ENCODE measurements at regions not wholly inside any gene's neighbourhood (a gene's known extent, or its start where the extent isn't known, plus 50 kb on each side); places are given as distances from the start of the nearest gene placed in this dataset.

DNA sequence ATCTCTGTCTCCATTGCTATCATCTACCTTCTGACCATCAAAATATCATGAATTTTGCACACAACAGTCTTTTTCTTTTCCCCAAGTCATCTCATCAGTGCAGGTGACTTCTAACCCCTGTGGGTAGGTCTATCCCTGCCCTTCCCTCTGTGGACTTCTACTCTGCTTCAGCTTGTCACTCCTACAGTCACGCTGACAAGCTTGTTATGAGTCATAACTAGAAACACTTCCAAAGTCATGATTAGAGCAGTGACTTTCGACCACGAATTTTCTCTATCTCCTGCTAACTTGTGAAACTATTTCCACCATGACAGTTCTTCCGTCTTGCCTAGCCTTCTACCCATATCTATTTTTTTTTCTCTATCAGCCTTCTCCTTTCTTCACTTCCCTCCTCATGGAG, 343.7 kb upstream of the ARGLU1 start (continued):
- TF ChIP-seq, protein P1, sequence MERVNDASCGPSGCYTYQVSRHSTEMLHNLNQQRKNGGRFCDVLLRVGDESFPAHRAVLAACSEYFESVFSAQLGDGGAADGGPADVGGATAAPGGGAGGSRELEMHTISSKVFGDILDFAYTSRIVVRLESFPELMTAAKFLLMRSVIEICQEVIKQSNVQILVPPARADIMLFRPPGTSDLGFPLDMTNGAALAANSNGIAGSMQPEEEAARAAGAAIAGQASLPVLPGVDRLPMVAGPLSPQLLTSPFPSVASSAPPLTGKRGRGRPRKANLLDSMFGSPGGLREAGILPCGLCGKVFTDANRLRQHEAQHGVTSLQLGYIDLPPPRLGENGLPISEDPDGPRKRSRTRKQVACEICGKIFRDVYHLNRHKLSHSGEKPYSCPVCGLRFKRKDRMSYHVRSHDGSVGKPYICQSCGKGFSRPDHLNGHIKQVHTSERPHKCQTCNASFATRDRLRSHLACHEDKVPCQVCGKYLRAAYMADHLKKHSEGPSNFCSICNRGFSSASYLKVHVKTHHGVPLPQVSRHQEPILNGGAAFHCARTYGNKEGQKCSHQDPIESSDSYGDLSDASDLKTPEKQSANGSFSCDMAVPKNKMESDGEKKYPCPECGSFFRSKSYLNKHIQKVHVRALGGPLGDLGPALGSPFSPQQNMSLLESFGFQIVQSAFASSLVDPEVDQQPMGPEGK (tag by site-specific recombination; IDR thresholded peaks at IDR 0.05): no peak
- TF ChIP-seq RBAK (tag by site-specific recombination; IDR thresholded peaks at IDR 0.05) (no peak), ZNF677 (tag by site-specific recombination; IDR thresholded peaks at IDR 0.05) (no peak), ZNF416 (tag by site-specific recombination; IDR thresholded peaks at IDR 0.05) (no peak), PRDM2 (tag by site-specific recombination; IDR thresholded peaks at IDR 0.05; ENCODE audit: borderline replicate concordance) (no peak), ZNF214 (tag by site-specific recombination; IDR thresholded peaks at IDR 0.05; ENCODE audit: borderline replicate concordance) (no peak), ZNF514 (tag by site-specific recombination; IDR thresholded peaks at IDR 0.05) (no peak), ZNF501 (tag by site-specific recombination; IDR thresholded peaks at IDR 0.05) (no peak), KLF9 (tag by site-specific recombination; IDR thresholded peaks at IDR 0.05; ENCODE audit: low read depth) (no peak), ZNF10 (tag by site-specific recombination; IDR thresholded peaks at IDR 0.05) (no peak), ZNF23 (tag by site-specific recombination; IDR thresholded peaks at IDR 0.05; ENCODE audit: borderline replicate concordance) (no peak)
- TF ChIP-seq, protein P2, sequence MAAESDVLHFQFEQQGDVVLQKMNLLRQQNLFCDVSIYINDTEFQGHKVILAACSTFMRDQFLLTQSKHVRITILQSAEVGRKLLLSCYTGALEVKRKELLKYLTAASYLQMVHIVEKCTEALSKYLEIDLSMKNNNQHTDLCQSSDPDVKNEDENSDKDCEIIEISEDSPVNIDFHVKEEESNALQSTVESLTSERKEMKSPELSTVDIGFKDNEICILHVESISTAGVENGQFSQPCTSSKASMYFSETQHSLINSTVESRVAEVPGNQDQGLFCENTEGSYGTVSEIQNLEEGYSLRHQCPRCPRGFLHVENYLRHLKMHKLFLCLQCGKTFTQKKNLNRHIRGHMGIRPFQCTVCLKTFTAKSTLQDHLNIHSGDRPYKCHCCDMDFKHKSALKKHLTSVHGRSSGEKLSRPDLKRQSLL (tag by site-specific recombination; IDR thresholded peaks at IDR 0.05): no peak

DNA sequence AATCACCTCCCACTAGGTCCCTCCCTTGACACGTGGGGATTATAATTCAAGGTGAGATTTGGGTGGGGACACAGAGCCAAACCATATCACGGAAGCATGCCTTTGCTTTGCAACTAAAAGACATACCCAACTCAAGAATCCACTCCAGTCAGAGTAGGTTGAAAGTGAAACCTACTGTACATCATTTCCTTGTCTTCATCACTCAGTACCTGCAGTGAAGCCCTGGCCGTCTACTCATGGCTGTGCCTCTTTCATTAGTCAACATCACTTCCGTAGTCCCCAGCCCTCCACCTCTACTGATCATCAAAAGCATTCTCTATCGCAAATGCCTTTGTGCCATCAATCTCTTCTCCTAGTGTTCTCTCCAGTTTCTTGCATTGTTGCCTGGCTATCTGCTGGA, 343.1 kb upstream of the ARGLU1 start:
- Histone ChIP-seq H3K27ac (ENCODE audit: extremely low read depth, low read depth, low read length) (no peak overlapping the region), H3K4me3 (ENCODE audit: low read depth, low read length) (no peak overlapping the region), H3K9me3 (ENCODE audit: control insufficient read depth, insufficient read depth, low read depth, low read length) (no peaks in the 10 kb centered on the region), H3K4me1 (ENCODE audit: control insufficient read depth, insufficient read depth, low read length) (no peaks in the 10 kb centered on the region), H3K36me3 (ENCODE audit: control insufficient read depth in 2 of 2, insufficient read depth in 1 of 2, low read length in 2 of 2) (no peaks in the 10 kb centered on the region)
- ChIA-PET CTCF (interaction anchor here (0.6 kb wide), 1 partner anchor 1178 kb away, joined by 3 read pairs; no protein-coding TSS in a partner anchor), POLR2A (no interaction called here)
- no peak for TF ChIP-seq ZNF239 (tag by site-specific recombination; IDR thresholded peaks at IDR 0.05)
- no peak for TF ChIP-seq SP2 (tag by site-specific recombination; IDR thresholded peaks at IDR 0.05)
- no peak for TF ChIP-seq ZNF585B (tag by site-specific recombination; IDR thresholded peaks at IDR 0.05)
- TF ChIP-seq ZNF19 (tag by site-specific recombination; IDR thresholded peaks at IDR 0.05; ENCODE audit: low read depth): no peak
- TF ChIP-seq ZNF521 (tag by site-specific recombination; IDR thresholded peaks at IDR 0.05): no peak
- TF ChIP-seq, protein P3, sequence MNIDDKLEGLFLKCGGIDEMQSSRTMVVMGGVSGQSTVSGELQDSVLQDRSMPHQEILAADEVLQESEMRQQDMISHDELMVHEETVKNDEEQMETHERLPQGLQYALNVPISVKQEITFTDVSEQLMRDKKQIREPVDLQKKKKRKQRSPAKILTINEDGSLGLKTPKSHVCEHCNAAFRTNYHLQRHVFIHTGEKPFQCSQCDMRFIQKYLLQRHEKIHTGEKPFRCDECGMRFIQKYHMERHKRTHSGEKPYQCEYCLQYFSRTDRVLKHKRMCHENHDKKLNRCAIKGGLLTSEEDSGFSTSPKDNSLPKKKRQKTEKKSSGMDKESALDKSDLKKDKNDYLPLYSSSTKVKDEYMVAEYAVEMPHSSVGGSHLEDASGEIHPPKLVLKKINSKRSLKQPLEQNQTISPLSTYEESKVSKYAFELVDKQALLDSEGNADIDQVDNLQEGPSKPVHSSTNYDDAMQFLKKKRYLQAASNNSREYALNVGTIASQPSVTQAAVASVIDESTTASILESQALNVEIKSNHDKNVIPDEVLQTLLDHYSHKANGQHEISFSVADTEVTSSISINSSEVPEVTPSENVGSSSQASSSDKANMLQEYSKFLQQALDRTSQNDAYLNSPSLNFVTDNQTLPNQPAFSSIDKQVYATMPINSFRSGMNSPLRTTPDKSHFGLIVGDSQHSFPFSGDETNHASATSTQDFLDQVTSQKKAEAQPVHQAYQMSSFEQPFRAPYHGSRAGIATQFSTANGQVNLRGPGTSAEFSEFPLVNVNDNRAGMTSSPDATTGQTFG (tag by site-specific recombination; IDR thresholded peaks at IDR 0.05; ENCODE audit: borderline replicate concordance): no peak
- no peak for TF ChIP-seq ZBTB17 (tag by site-specific recombination; IDR thresholded peaks at IDR 0.05)
- TF ChIP-seq SP3 (tag by site-specific recombination; IDR thresholded peaks at IDR 0.05): no peak
- no peak for TF ChIP-seq HOXC10 (CRISPR knock-in tag; IDR thresholded peaks at IDR 0.05)
- TF ChIP-seq ZNF621 (tag by site-specific recombination; IDR thresholded peaks at IDR 0.05): no peak
- TF ChIP-seq ZNF548 (tag by site-specific recombination; IDR thresholded peaks at IDR 0.05): no peak
- TF ChIP-seq, protein P4, sequence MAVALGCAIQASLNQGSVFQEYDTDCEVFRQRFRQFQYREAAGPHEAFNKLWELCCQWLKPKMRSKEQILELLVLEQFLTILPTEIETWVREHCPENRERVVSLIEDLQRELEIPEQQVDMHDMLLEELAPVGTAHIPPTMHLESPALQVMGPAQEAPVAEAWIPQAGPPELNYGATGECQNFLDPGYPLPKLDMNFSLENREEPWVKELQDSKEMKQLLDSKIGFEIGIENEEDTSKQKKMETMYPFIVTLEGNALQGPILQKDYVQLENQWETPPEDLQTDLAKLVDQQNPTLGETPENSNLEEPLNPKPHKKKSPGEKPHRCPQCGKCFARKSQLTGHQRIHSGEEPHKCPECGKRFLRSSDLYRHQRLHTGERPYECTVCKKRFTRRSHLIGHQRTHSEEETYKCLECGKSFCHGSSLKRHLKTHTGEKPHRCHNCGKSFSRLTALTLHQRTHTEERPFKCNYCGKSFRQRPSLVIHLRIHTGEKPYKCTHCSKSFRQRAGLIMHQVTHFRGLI (tag by site-specific recombination; IDR thresholded peaks at IDR 0.05): no peak
- no peak for TF ChIP-seq ZNF677 (tag by site-specific recombination; IDR thresholded peaks at IDR 0.05)
- TF ChIP-seq ZNF555 (tag by site-specific recombination; conservative IDR thresholded peaks at IDR 0.05): no peak
